ENCODE measurements at regions not wholly inside any gene's neighbourhood (a gene's known extent, or its start where the extent isn't known, plus 50 kb on each side); places are given as distances from the start of the nearest gene placed in this dataset.
"Not testable (repeated sequence)": the region's sequence is repeated elsewhere in the genome, so short reads cannot be mapped to it uniquely, and the experiment has no call there.

DNA sequence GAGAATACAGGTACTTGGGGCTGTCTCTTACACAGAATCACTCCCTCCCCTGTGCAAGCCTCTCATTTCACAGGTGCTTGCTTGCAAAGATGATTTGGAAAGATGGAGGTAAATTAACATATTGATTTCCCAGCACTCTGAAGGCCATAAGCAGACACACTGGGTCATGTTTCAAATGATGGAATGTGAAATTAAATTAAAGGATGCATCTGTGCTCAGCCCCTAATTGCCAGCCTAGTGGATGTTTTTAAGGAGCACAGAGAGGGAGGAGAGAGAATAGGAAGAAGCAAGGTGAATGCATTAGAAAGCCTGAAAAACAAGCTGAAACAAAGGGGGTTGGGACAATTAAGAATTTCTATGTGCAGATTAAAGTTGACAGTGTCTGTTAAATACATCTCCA is 96.1 kb upstream of the GRIP1 start:
- no peak for DNase-seq (ENCODE audit: low read depth in 2 of 2)

DNA sequence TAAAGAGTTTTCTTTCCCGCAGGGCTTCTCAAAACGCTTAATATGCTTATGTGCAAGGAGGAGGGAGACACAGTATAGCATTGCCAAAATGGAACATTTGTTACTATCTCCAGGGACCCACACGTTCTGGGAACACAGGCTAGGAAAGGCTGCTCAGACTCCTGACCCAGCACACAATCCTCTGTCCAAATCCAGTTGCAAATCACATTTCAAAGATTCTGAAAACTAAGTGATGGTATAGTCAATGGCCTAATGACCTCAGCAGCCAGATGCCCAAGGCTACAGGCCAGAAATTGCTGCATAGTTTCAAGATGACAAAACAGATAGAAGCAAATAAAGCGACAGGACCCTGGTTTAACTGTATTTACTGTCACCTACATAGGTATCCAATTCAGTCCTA is 97.0 kb upstream of the GRIP1 start:
- no peak for DNase-seq (ENCODE audit: low read depth in 2 of 2)

DNA sequence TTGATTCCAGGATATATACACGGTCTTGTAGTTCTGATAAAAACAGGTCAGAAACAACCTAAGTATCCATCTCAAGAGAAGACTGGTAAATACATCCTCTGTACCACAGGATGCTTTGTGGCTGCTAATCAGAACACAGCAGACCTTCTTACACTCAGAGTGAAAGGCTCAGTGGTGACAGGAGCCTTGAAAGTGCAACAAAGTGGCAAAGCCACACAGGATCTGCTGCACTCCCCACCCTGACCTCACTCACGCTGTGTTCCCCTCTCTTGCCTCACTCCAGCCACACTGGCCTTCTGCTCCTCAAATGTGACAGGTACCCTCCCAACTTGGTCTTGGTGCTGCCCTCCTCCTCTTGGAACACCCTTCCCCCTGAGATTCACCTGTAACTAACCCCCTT is 98.1 kb upstream of the GRIP1 start:
- DNase-seq (ENCODE audit: low read depth in 2 of 2), result no peak

DNA sequence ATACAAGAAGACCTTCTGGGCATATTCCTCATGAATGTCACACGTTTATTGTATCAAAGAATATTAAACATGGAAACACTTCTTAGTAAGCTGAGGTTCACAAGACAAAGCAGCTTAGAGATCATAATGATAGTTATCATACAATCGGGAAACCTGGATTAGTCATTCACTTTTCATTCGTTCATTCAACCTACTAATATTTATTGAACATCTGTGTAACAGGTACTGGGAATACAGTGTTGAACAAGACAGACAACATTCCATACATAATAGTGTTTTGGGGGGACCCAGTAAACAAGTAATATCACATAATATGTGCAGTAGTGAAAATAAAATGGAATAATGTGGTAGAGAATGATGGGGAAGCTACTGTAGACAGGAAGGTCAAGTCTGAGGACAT is 100.6 kb upstream of the GRIP1 start:
- DNase-seq (ENCODE audit: low read depth in 2 of 2), result no peak

DNA sequence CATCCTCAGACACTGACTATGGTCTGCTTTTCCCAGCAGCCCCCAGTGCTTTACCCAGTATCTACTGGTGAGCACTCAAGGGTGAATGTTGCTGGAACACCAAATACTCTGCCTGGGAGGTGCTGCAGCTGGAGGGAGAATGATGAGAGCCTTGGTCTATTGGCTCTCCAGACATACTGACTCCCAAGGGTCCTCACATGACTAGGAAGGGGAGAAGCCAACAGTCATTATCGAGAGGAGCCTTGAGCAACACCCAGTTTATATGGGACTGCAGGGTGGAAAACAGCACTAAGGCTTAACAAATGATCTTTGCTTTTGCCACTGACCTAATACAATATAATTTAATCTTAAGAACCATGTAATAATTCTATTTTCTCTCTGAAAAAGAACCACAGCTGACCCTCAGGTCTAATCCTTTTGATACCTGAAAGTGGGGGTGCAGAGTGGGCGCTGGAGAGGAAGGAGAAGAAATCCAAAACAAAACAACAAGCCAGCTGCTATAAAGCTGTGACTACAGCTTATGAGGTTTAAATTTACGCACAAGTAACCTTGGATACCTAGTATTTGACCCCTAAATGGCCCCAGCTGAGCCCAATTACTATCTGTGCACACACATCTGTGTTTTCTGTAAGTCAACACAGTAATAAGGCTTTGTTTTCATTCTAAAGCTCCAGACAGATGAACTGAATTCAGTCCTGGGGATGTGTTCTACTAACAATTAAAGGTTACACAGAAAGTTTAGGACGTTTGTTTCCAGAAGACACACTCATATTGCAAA is 107.8 kb upstream of the GRIP1 start:
- no peak for DNase-seq (ENCODE audit: low read depth in 2 of 2)

DNA sequence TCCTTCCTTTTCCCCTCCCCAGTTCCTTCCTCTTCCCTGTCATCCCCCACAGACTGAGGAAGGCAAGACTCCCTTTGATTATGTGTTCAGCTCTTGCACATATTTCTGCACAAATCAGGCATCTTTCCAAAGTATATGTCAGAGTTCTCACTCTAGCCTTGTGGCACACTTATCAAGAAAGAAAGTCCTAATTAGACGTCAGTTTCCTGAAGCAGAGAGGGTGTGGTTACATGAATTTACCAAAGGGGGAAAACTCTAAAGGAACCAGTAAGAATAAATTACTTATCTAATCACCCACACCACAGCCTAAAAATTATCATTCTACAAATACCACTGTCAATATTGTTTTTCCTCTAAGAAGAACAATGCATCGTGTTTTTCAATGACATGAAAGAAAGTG is 120.7 kb upstream of the GRIP1 start:
- no peak for DNase-seq (ENCODE audit: low read depth in 2 of 2)

DNA sequence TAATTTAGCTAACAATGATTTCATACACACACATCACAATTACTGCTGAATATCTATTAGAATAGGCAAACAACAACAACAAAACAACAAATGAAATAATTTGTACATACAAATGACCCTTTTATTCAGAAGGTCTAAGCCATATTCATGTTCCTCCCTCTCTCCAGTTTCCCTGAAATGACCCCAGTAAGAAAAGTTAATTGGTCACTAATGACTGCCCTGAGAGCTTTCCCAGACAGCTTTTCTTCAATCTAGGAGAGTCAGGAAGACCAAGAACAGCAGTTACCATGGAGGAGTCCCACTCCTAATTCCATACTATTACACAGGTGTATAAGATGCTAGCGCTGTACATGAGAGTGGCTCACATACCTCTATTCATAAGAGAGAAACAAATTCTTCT is 121.2 kb upstream of the GRIP1 start:
- no peak for DNase-seq (ENCODE audit: low read depth in 2 of 2)

DNA sequence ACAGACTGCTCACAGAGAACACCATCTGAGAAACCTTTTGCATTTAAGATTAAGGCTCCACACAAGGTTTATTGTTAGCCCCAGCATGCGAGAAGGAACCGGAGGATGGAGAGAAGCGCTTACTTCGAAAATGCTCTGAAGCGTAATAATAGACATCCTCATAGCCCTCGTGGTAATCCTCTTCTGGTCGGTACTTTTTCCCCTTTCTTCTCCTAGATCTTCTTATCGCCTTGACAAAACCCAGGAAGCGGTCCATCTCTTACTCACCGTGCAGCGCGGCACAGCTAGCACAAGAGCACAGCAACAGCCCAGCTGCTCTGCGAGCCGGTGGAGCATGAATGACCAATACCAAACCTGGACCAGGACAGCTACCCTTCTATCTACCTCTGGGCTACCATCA is 125.1 kb upstream of the GRIP1 start:
- DNase-seq (ENCODE audit: low read depth in 2 of 2), result no peak

DNA sequence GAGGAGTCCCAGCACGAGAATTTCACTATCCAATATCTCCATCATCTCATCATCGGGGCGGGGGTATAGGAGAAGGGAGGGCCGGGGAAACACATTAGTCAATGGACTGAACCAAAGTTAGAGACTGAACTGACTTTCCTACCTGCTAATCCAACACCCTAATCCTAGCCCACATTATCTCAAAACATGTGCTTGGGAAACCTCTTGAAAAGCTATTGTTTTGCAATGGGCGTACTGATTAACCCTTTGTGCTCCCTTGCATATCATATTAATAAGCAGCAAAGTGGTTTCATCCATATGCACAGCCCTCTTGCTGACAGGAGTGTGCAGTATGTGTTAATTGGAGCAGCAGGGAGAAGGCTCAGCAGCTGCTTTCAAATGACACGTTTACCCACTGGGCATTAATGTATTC is 125.7 kb upstream of the GRIP1 start:
- DNase-seq (ENCODE audit: low read depth in 2 of 2), result no peak

DNA sequence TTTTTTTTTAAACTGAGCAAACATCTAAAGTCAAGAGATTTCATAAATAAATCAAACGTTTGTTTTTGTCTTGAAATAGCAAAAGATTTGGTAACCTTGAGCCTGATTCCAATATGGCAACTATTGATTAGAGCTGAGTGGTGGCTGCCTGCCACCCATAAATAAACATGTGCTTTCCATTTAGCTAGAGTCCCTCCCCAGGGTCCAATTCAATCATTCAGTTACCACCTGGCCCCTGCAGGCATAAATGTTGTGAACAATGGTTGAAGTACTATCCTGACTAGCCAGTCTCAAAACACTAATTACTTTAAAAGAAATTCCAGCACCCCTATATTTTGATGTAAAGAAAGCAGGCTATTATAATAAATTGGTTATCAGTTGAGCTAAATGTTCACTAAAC is 129.7 kb upstream of the GRIP1 start:
- DNase-seq (ENCODE audit: low read depth in 2 of 2), result no peak

DNA sequence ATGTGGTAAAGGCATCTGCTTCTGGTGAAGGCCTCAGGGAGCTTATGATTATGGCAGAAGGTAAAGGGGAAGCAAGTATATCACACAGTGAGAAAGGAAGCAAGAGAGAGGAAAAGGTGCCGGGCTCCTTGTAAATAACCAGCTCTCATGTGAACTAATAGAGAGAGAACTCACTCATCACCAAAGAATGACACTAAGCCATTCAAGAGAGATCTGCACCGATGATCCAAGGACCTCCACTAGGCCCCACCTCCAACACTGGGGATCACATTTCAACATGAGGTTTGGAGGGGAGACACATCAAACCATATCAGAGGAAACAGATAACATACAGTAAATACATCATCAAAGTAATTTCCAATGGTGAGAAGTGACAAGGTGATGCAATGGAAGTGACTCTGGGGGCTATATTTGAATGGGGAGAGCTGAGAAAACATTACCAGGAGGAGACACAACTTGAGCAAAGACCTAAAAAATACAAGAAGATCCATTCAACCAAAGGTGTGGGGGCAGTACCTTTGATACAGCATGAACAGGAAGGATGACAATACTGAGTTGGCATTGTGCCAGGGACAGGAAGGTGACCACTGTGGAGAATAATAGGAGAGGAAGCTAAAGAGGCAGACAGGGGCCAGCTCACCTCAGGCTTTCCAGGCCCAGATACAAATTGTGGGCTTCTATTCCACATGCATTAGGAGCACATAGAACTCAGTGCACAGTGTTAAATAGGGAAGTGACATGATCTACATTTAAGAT is 134.4 kb upstream of the GRIP1 start:
- no peak for DNase-seq (ENCODE audit: low read depth in 2 of 2)

DNA sequence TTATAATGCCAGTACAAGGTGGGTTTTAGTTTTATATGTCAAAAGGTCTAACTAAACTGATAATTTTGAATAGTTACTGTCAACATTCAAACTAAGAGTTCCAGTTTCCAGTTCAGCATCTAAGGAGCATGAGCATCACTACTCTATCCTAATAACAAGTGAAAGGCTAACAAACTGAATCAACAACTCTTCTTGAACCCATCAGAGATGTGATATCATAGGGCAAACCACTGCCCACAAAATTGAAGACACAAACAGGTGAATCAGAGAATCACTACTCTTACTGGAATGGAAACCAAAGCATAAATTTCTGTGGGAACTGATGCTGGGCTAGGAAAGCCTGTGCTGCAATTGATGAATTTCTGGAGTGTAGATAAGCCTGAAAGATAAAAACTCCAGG is 140.7 kb upstream of the GRIP1 start:
- no peak for DNase-seq (ENCODE audit: low read depth in 2 of 2)

DNA sequence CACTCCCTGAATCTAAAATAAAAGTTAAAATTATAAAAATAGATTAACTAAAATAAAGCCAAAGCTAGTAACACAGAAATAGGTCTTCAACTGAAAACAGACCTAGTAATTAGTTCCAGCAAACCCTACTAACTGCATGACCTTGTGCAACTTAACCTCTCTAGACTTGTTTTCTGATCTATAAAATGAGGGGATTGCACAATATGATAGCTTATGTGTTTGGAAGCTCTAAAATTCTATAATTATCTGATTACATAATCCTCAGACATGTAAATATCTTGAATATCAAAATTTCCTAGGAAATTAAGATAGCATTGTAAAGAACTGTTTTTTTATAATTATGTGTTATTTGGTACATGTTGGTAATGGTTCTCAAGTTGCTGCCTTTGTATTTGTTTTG is 144.1 kb upstream of the GRIP1 start:
- no peak for DNase-seq (ENCODE audit: low read depth in 2 of 2)

DNA sequence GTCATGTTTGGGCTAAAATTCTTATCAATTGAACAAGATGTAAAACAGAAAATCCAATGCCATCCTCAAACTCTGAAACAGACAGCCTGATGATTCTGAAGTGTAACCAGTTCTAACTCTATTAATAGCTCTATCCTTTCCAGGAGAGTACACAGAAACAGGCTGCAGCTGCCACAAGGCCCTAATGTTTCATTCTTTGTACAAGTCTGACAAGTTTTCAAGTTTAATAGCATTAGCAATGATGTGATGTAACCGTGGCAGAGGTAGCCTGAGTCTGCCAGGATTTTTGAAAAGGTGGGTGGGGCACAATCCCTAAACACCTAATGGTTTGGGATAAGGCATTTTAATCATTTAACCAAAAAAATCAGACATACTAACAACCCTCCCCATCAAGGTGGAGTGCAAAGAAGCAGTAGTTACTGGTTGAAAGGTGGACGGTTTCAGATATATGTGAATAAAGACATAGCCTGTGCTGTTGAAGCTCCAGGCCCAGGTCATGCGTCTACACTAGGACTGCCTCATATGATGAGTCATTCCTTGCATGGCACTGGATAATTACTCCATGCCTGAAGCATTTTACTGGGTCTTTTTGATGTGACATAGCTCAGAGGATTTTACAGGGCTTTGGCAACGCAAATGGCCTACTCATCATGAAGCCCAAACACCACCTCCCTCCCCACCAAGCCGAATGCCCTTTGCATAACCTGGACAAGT is 145.1 kb upstream of the GRIP1 start:
- DNase-seq (ENCODE audit: low read depth in 2 of 2), result no peak

DNA sequence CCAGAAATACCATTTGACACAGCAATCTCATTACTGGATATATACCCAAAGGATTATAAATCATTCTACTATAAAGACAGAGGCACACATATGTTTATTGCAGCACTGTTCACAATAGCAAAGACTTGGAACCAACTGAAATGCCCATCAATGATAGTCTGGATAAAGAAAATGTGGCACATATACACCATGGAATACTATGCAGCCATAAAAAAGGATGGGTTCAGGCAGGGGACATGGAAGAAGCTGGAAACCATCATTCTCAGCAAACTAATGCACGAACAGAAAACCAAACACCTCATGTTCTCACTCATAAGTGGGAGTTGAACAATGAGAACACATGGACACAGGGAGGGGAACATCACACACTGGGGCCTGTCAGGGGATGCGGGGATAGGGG is 147.0 kb upstream of the GRIP1 start:
- DNase-seq (ENCODE audit: low read depth in 2 of 2), result not testable (repeated sequence)

DNA sequence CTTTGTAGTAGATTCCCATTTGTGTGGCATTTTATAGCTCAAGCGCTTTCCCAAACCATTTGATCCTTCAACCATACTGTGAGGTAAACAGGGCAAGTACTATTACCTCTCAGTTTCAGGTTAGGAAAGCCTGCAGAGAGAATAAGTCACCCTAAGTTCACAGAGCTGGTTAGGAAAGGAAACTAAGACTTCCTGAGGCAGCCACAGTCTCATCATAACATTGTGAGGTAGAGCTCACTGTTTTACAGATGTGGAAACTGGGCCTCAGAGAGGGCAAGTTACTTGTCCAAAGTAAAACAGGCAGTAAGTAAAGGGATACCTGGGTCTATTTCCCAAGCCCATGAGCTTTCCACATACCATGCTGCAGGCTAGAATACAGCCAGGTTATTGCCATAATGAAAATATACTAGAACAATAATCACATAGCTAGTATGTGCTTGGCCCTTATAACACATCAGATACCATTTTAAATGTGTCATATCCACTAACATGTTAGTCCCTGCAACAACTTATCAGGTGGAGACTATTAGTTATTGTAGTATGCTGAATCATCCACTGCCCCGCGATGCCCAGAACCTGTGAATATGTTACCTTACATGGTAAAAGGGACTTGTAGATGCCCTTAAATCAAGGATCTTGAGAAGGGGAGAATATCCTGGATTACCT is 150.9 kb upstream of the GRIP1 start:
- DNase-seq (ENCODE audit: low read depth in 2 of 2), result no peak

DNA sequence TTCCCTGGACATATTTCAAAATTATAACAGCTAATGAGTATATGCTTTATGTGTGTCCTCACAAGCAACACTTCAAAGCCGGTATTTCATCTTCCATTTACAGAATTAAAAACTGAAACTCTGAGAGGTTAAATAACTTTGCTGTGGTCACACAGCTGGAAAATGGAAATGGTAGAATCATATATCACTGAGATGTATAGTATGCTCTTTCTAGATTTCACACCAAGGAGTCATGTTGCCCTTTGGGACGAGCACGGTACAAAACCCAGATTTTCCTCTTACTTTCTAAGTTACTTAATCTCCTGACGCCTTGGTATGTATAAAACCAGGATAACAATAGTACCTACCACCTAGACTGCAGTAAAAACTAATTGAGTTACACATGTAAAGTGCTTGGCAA is 152.6 kb upstream of the GRIP1 start:
- DNase-seq (ENCODE audit: low read depth in 2 of 2), result no peak

DNA sequence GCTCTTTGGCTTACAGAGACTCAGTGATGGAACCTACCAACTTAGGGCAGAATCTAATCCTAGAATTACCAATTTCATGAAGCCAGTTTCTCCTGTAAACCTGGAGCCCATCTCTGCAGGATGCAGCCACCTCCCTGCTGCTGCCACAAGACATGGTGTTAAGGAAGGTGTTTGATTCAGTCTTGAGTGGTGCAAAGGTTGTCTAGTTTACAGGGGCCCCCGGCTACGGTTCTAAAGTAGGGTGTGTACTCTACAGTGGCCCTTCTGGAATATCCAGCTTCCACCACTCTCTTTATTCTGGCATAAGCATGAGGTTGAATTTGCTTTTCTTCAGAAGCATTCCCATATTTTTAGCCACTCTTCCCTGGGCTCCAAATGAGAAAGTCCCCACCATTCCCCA is 154.1 kb upstream of the GRIP1 start:
- DNase-seq (ENCODE audit: low read depth in 2 of 2), result no peak

DNA sequence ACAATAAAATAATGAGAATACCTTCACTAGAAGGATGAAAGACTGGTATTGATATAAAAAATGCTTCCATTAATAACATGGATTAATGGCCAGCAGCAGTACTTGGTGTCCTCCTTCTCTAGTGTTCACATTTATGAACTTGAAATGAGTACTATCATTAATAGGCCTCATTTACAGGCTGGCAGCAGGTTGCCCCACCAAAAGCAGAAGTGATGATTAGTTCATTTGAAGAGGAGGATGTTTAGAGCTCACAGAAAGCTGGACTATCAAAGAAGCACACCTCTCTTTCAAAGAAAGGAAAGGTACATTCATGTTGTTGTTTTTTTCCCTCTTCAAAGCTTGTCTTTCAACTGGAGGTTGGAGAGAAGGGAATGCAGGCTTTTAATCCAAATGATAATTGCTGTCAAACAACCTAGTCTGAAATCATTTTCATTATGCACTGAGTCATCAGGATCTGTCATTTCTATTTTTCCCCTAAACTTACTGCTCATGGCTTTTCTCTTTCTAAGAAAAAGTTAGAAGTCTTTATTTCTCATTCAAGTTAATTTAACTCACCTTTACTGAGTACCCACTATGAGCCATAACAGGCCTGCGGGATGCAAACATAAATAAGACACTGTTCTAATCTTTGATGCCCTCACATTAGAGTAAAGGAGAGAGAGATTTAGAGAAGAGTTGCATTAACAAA is 157.9 kb upstream of the GRIP1 start:
- no peak for DNase-seq (ENCODE audit: low read depth in 2 of 2)

DNA sequence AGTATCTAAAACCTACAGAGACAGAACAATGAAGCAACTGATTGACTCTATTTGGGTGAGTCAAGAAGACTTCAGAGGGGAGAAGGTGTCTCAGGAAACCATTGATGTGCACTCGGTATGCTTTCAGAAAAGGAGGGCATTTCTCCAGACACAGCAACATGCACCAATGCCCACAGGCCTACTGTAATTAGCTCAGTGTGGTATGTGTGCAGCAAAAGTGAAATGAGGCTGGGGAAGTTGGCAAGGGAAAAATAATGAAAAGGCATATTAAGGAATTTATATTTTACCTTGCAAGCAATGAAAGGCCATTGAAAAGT is 158.4 kb upstream of the GRIP1 start:
- DNase-seq (ENCODE audit: low read depth in 2 of 2), result no peak

DNA sequence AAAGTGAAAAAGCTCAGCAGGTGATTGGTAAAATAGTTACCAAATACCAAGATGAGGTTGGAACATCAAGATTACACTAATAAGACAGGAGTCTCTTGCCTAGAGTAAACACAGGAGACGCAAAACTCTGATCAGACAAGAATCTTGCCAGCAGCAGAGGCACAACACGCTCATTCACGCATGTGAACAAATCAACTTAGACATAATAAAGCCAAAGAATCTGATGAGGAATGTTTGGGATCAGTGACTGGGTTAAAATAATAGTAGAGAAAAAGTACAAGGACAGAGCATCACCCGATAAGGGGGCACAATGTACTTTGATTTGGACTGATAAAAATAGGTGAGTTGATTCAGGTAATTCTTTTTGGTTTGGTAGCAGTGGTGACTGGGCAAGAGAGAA is 159.5 kb upstream of the GRIP1 start:
- DNase-seq (ENCODE audit: low read depth in 2 of 2), result no peak

DNA sequence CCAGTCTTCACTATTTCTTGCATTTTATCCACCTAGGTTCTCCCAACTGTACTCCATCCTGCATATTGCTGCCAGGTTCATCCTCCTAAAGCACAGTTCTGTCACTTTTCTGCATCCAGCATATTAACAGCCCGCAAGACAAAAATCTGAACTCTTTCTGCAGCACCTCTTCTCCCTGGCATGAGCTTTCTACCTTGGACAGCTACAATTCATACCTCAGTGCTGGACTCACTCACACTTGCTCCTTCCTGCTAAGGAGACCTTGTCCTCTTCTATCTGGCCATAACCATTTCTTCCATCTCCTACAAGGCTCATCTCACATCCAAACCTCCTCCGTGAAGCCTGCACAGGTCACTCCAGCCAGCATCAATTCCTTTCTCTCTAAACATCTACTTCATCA is 170.1 kb upstream of the GRIP1 start:
- DNase-seq (ENCODE audit: low read depth in 2 of 2), result no peak
